Liver (tissue), 8 donors: ENCODE measurements at regions not wholly inside any gene's neighbourhood (a gene's known extent, or its start where the extent isn't known, plus 50 kb on each side); places are given as distances from the start of the nearest gene placed in this dataset.

ENCODE experiments used
- DNase-seq: peaks from one replicate; pipeline ENCODE4 v3.0.0-alpha.2; 2017; ENCODE audit warnings: low spot score
- H3K27ac ChIP-seq, 2 donors: one replicate each; pipeline ENCODE4 v1.7.0; 2013; ENCODE audit warnings: inconsistent platforms in 2 of 2, low read length in 2 of 2, control low read depth in 1 of 2, low read depth in 1 of 2, mild to moderate bottlenecking in 1 of 2
- H3K27me3 ChIP-seq, 4 donors: one replicate each; pipeline versions ENCODE4 v1.6.1 to v1.7.0; 2013; ENCODE audit warnings: low read length in 3 of 4, inconsistent platforms in 1 of 4, mild to moderate bottlenecking in 1 of 4, moderate library complexity in 1 of 4; ENCODE audit not compliant: control insufficient read depth in 4 of 4, insufficient read depth in 4 of 4
- H3K36me3 ChIP-seq, 4 donors: one replicate each; pipeline versions ENCODE4 v1.6.1 to v1.7.0; 2013; ENCODE audit warnings: low read length in 3 of 4, mild to moderate bottlenecking in 3 of 4, low read depth in 1 of 4, moderate library complexity in 1 of 4; ENCODE audit not compliant: control insufficient read depth in 4 of 4, insufficient read depth in 3 of 4
- H3K4me1 ChIP-seq, 4 donors: one replicate each; pipeline versions ENCODE4 v1.6.1 to v1.7.0; 2013; ENCODE audit warnings: low read length in 3 of 4, mild to moderate bottlenecking in 3 of 4, moderate library complexity in 1 of 4; ENCODE audit not compliant: control insufficient read depth in 4 of 4, insufficient read depth in 4 of 4
- H3K4me3 ChIP-seq, 3 donors: one replicate each; pipeline versions ENCODE4 v1.6.1 to v1.7.0; 2013; ENCODE audit warnings: low read length in 3 of 3, control low read depth in 1 of 3, low read depth in 1 of 3, mild to moderate bottlenecking in 1 of 3
- H3K9ac ChIP-seq, 2 donors: one replicate each; pipeline ENCODE4 v1.7.0; 2013; ENCODE audit warnings: low read length in 2 of 2, mild to moderate bottlenecking in 2 of 2, moderate library complexity in 2 of 2, control low read depth in 1 of 2, low read depth in 1 of 2
- H3K9me3 ChIP-seq, 4 donors: one replicate each; pipeline versions ENCODE4 v1.6.1 to v1.7.0; 2013; ENCODE audit warnings: low read length in 3 of 4; ENCODE audit not compliant: control insufficient read depth in 4 of 4
- ATF3 ChIP-seq: IDR thresholded peaks from 2 replicates; pipeline ENCODE4 v1.6.1; 2016; ENCODE audit warnings: antibody characterized with exemption
- CTCF ChIP-seq: fragments of 150-350 bp; IDR thresholded peaks from 2 replicates; pipeline ENCODE4 v1.5.1; 2017; ENCODE audit warnings: improper control_type of control experiment, low read depth, low read length; ENCODE audit not compliant: missing input control
- EGR1 ChIP-seq, 2 donors: IDR thresholded peaks; 2 replicates each; pipeline ENCODE4 v1.6.1; 2016 to 2018; ENCODE audit warnings: antibody characterized with exemption in 2 of 2, low read depth in 2 of 2
- FOXA1 ChIP-seq: IDR thresholded peaks from 2 replicates; pipeline ENCODE4 v1.6.1; 2016; ENCODE audit warnings: antibody characterized with exemption
- FOXA2 ChIP-seq: IDR thresholded peaks from 2 replicates; pipeline ENCODE4 v1.6.1; 2016; ENCODE audit warnings: antibody characterized with exemption
- GABPA ChIP-seq, 2 donors: IDR thresholded peaks in 1 of 2; conservative IDR thresholded peaks in 1 of 2; 2 replicates each; pipeline ENCODE4 v1.6.1; 2016; ENCODE audit warnings: antibody characterized with exemption in 2 of 2, mild to moderate bottlenecking in 1 of 2, moderate library complexity in 1 of 2
- HNF4A ChIP-seq, 2 donors: conservative IDR thresholded peaks; 2 replicates each; pipeline ENCODE4 v1.6.1; 2016; ENCODE audit warnings: antibody characterized with exemption in 2 of 2, mild to moderate bottlenecking in 2 of 2
- HNF4G ChIP-seq: IDR thresholded peaks from 2 replicates; pipeline ENCODE4 v1.6.1; 2016; ENCODE audit warnings: antibody characterized with exemption
- JUND ChIP-seq, 2 donors: IDR thresholded peaks; 2 replicates each; pipeline ENCODE4 v1.6.1; 2016; ENCODE audit warnings: antibody characterized with exemption in 2 of 2
- MAX ChIP-seq: IDR thresholded peaks from 2 replicates; pipeline ENCODE4 v1.6.1; 2016; ENCODE audit warnings: antibody characterized with exemption
- NR2F2 ChIP-seq: IDR thresholded peaks from 2 replicates; pipeline ENCODE4 v1.6.1; 2016; ENCODE audit warnings: antibody characterized with exemption
- RAD21 ChIP-seq, 2 donors: IDR thresholded peaks; 2 replicates each; pipeline ENCODE4 v1.6.1; 2016; ENCODE audit warnings: antibody characterized with exemption in 2 of 2, mild to moderate bottlenecking in 2 of 2
- REST ChIP-seq: IDR thresholded peaks from 2 replicates; pipeline ENCODE4 v1.6.1; 2016; ENCODE audit warnings: antibody characterized with exemption, mild to moderate bottlenecking
- RXRA ChIP-seq, 2 donors: IDR thresholded peaks; 2 replicates each; pipeline ENCODE4 v1.6.1; 2017 to 2018; ENCODE audit warnings: antibody characterized with exemption in 2 of 2, mild to moderate bottlenecking in 1 of 2
- SP1 ChIP-seq: IDR thresholded peaks from 2 replicates; pipeline ENCODE4 v1.6.1; 2018; ENCODE audit warnings: antibody characterized with exemption, mild to moderate bottlenecking
- TAF1 ChIP-seq: conservative IDR thresholded peaks from 2 replicates; pipeline ENCODE4 v1.6.1; 2016; ENCODE audit warnings: antibody characterized with exemption, mild to moderate bottlenecking
- YY1 ChIP-seq: IDR thresholded peaks from 2 replicates; pipeline ENCODE4 v1.6.1; 2016; ENCODE audit warnings: antibody characterized with exemption, mild to moderate bottlenecking
- ZBTB33 ChIP-seq: IDR thresholded peaks from 2 replicates; pipeline ENCODE4 v1.6.1; 2016; ENCODE audit warnings: antibody characterized with exemption
- WGBS: extraction: QIAGEN DNeasy Blood & Tissue Kit; methylation state at CpG from one replicate; pipeline ENCODE4 v1.1.7; 2013; 5-methylcytosine and 5-hydroxymethylcytosine counted together
- donor health status: healthy.
- donor health status: healthy.
- donor health status: healthy.
- donor health status: healthy.
- donor health status: healthy.

GRCh38 chr10:7484456-7485243, 73.8 kb upstream of the SFMBT2 start (continued):
- TF ChIP-seq REST (no peak), EGR1 (IDR thresholded peaks at IDR 0.05; ENCODE audit: low read depth in 2 of 2) (no peak), ATF3 (no peak), RAD21 (IDR thresholded peaks at IDR 0.05) (no peak), YY1 (no peak)

- Histone ChIP-seq H3K36me3 (no peaks in the 10 kb centered on the region), H3K9me3 (peaks cover 0 to 2% (median 0%) of the 10 kb centered on the region in 4 donors), H3K4me1 (peaks cover 0 to 2% (median 0%) of the 10 kb centered on the region in 4 donors), H3K27ac (peak overlapping the region in 1 of 2 donors; percentile 43), H3K9ac (no peak overlapping the region), H3K4me3 (no peak overlapping the region), H3K27me3 (no peaks in the 10 kb centered on the region)
- no peak for DNase-seq
- WGBS, result 71% methylated on average over 9 of the region's 9 CpGs
- no peak for TF ChIP-seq FOXA1
- no peak for TF ChIP-seq ATF3
- TF ChIP-seq MAX, result no peak
- TF ChIP-seq RXRA (IDR thresholded peaks at IDR 0.05), result no peak
- no peak for TF ChIP-seq HNF4G
- TF ChIP-seq RAD21 (IDR thresholded peaks at IDR 0.05), result no peak
- TF ChIP-seq SP1, result no peak
- no peak for TF ChIP-seq NR2F2
- TF ChIP-seq JUND (IDR thresholded peaks at IDR 0.05), result no peak
- TF ChIP-seq CTCF, result no peak
Measured at GRCh38 chr10:7483848-7484247, 73.0 kb upstream of the SFMBT2 start.

GRCh38 chr10:7482992-7483391, 72.2 kb upstream of the SFMBT2 start:
- Histone ChIP-seq H3K9ac (no peak overlapping the region), H3K4me1 (peaks cover 0 to 2% (median 0%) of the 10 kb centered on the region in 4 donors), H3K27me3 (no peaks in the 10 kb centered on the region), H3K36me3 (no peaks in the 10 kb centered on the region), H3K9me3 (peaks cover 0 to 2% (median 0%) of the 10 kb centered on the region in 4 donors), H3K27ac (peak overlapping the region in 1 of 2 donors; percentile 43), H3K4me3 (no peak overlapping the region)
- no peak for DNase-seq
- TF ChIP-seq RXRA (IDR thresholded peaks at IDR 0.05) (no peak), ZBTB33 (no peak), FOXA2 (no peak), RAD21 (IDR thresholded peaks at IDR 0.05) (no peak), TAF1 (no peak), HNF4A (conservative IDR thresholded peaks at IDR 0.05) (no peak), FOXA1 (no peak), GABPA (IDR thresholded peaks at IDR 0.05 in 1 of 2, conservative IDR thresholded peaks at IDR 0.05 in 1 of 2) (no peak), MAX (no peak), YY1 (no peak)
- 88% methylated on average over 8 of the region's 8 CpGs for WGBS
